ENCODE measurements at regions not wholly inside any gene's neighbourhood (a gene's known extent, or its start where the extent isn't known, plus 50 kb on each side); places are given as distances from the start of the nearest gene placed in this dataset.

- H3K4me1 ChIP-seq: no peaks in the 10 kb centered on the region
- no peak overlapping the region for H3K27ac ChIP-seq
- TF ChIP-seq EP300 (IDR thresholded peaks at IDR 0.05) (no peak), POLR2A (IDR thresholded peaks at IDR 0.05) (no peak), CTCF (IDR thresholded peaks at IDR 0.05) (no peak), POLR2AphosphoS5 (IDR thresholded peaks at IDR 0.05) (no peak)
- DNase-seq: no peak
- 64 to 82% (median 71%) methylated on average over 5 of the region's 5 CpGs for WGBS, 5 donors
- no peaks in the 10 kb centered on the region for H3K36me3 ChIP-seq
- H3K9me3 ChIP-seq: no peaks in the 10 kb centered on the region
- no peak overlapping the region for H3K4me3 ChIP-seq
- H3K27me3 ChIP-seq: no peaks in the 10 kb centered on the region
- intact Hi-C loops (cut with DNase I; ENCODE audit: low total_unique reads): no loop called here
Measured at GRCh38 chr11:42239188-42239587, 779.7 kb upstream of the LRRC4C start.

- intact Hi-C loops (cut with DNase I; ENCODE audit: low total_unique reads): no loop called here
- H3K27ac ChIP-seq: no peak overlapping the region
- TF ChIP-seq POLR2AphosphoS5 (IDR thresholded peaks at IDR 0.05) (no peak), CTCF (IDR thresholded peaks at IDR 0.05) (no peak), EP300 (IDR thresholded peaks at IDR 0.05) (no peak), POLR2A (IDR thresholded peaks at IDR 0.05) (no peak)
Measured at GRCh38 chr11:42243385-42243784, 783.9 kb upstream of the LRRC4C start.

DNA sequence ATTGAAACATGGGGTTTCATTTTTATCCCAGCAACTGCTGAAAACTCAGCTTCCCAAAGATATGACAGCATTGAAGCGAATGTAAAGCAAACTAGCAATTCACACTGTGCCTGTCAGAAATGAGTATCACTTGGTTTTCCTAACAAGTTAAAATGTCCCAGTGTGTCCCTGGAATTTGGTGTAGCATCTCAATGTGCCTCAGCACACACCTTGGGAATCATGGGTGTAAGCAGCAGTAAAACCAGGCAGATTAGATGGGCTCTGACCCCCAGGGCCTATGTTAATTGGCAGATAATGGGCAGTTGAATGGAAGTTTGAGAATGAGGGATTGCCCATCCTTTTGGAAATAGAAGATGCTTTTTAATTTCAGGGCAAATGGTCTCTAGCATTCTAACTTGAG lies 784.9 kb upstream of the LRRC4C start:
- Histone ChIP-seq H3K9me3 (no peaks in the 10 kb centered on the region), H3K4me1 (no peaks in the 10 kb centered on the region), H3K27me3 (no peaks in the 10 kb centered on the region), H3K4me3 (no peak overlapping the region), H3K27ac (no peak overlapping the region), H3K36me3 (no peaks in the 10 kb centered on the region)
- TF ChIP-seq EP300 (IDR thresholded peaks at IDR 0.05) (no peak), POLR2A (IDR thresholded peaks at IDR 0.05) (no peak), CTCF (IDR thresholded peaks at IDR 0.05) (no peak), POLR2AphosphoS5 (IDR thresholded peaks at IDR 0.05) (no peak)
- no peak for DNase-seq
- intact Hi-C loops (cut with DNase I; ENCODE audit: low total_unique reads): no loop called here
- WGBS, 5 donors: 81 to 91% (median 85%) methylated on average over 1 of the region's 1 CpG

More at GRCh38 chr11:42243385-42243784, 783.9 kb upstream of the LRRC4C start:
- H3K4me1 ChIP-seq: no peaks in the 10 kb centered on the region
- no peaks in the 10 kb centered on the region for H3K27me3 ChIP-seq
- 63 to 87% (median 70%) methylated on average over 2 of the region's 2 CpGs for WGBS, 5 donors
- DNase-seq: no peak
- no peak overlapping the region for H3K4me3 ChIP-seq
- no peaks in the 10 kb centered on the region for H3K9me3 ChIP-seq
- H3K36me3 ChIP-seq: no peaks in the 10 kb centered on the region

DNA sequence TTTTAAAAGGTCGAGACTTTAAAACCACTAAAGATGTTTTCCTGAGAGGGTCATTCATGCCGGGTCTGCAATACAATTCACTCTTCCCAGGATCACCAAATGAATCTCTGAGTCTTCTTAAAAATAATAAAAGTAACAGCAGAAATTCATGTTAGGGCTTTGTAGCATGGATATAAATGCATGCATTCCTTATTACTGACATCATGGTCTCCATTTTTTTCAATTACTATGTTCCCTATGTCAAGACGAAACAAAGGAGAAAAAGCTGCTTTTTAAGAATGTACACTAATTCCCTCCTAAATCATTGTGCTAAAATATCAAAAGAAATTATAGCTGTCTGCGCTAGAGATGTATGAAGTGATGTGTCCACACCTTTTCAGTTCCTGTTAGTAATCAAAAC lies 789.9 kb upstream of the LRRC4C start:
- H3K36me3 ChIP-seq: no peaks in the 10 kb centered on the region
- TF ChIP-seq POLR2AphosphoS5 (IDR thresholded peaks at IDR 0.05): no peak
- TF ChIP-seq CTCF (IDR thresholded peaks at IDR 0.05): no peak
- no peak for TF ChIP-seq POLR2A (IDR thresholded peaks at IDR 0.05)
- no peak for TF ChIP-seq EP300 (IDR thresholded peaks at IDR 0.05)
- no peaks in the 10 kb centered on the region for H3K4me1 ChIP-seq
- intact Hi-C loops (cut with DNase I; ENCODE audit: low total_unique reads): no loop called here
- DNase-seq: no peak
- WGBS, 5 donors: 78 to 87% (median 84%) methylated on average over 4 of the region's 4 CpGs
- no peak overlapping the region for H3K27ac ChIP-seq
- no peaks in the 10 kb centered on the region for H3K27me3 ChIP-seq
- peaks cover 0 to 5% (median 2%) of the 10 kb centered on the region in 4 donors for H3K9me3 ChIP-seq
- H3K4me3 ChIP-seq: no peak overlapping the region

All from stomach (tissue), 8 donors.